Stromal cell of bone marrow (primary cell): ENCODE measurements at regions not wholly inside any gene's neighbourhood (a gene's known extent, or its start where the extent isn't known, plus 50 kb on each side); places are given as distances from the start of the nearest gene placed in this dataset.

Experiments used
- DNase-seq: peaks from one replicate; pipeline ENCODE4 v3.0.0-alpha.2; 2012; ENCODE audit warnings: low read depth

- no peak for DNase-seq
Observed at GRCh38 chr14:97657609-97658008, 860.4 kb downstream of the VRK1 start.

GRCh38 chr14:97687944-97688630 is 890.9 kb downstream of the VRK1 start:
- peak; percentile 67 for DNase-seq

- peak; percentile 13 for DNase-seq
Observed at GRCh38 chr14:97688631-97689336, 891.6 kb downstream of the VRK1 start.

GRCh38 chr14:97692084-97692483 is 894.9 kb downstream of the VRK1 start:
- no peak for DNase-seq

- DNase-seq = no peak
Observed at GRCh38 chr14:97695456-97695981, 898.3 kb downstream of the VRK1 start.

GRCh38 chr14:97697772-97698171 is 900.6 kb downstream of the VRK1 start:
- DNase-seq = no peak

GRCh38 chr14:97699026-97699425 is 901.8 kb downstream of the VRK1 start:
- no peak for DNase-seq

GRCh38 chr14:97703006-97703760 is 906.0 kb downstream of the VRK1 start:
- no peak for DNase-seq

- no peak for DNase-seq
Observed at GRCh38 chr14:97704316-97704885, 907.2 kb downstream of the VRK1 start.

GRCh38 chr14:97705107-97705506 is 907.9 kb downstream of the VRK1 start:
- no peak for DNase-seq

GRCh38 chr14:97705976-97706375 is 908.8 kb downstream of the VRK1 start:
- no peak for DNase-seq

- no peak for DNase-seq
Observed at GRCh38 chr14:97706819-97707218, 909.6 kb downstream of the VRK1 start.

- DNase-seq = no peak
Observed at GRCh38 chr14:97707603-97708002, 910.4 kb downstream of the VRK1 start.

- DNase-seq = no peak
Observed at GRCh38 chr14:97709552-97709951, 912.4 kb downstream of the VRK1 start.

- DNase-seq = no peak
Observed at GRCh38 chr14:97710726-97711125, 913.5 kb downstream of the VRK1 start.

GRCh38 chr14:97712471-97712870 is 915.3 kb downstream of the VRK1 start:
- no peak for DNase-seq

GRCh38 chr14:97713023-97713422 is 915.8 kb downstream of the VRK1 start:
- peak; percentile 13 for DNase-seq

GRCh38 chr14:97718886-97719442 is 921.8 kb downstream of the VRK1 start:
- DNase-seq = no peak

GRCh38 chr14:97719931-97720330 is 922.7 kb downstream of the VRK1 start:
- DNase-seq = no peak

GRCh38 chr14:97723351-97723750 is 926.2 kb downstream of the VRK1 start:
- DNase-seq = no peak

GRCh38 chr14:97723819-97724218 is 926.6 kb downstream of the VRK1 start:
- DNase-seq = no peak

- DNase-seq = no peak
Observed at GRCh38 chr14:97724265-97724731, 927.1 kb downstream of the VRK1 start.
